Mucosa of descending colon (tissue), 3 donors: ENCODE measurements at regions not wholly inside any gene's neighbourhood (a gene's known extent, or its start where the extent isn't known, plus 50 kb on each side); places are given as distances from the start of the nearest gene placed in this dataset.

Experiments
- ATAC-seq: fragments of 200-7000 bp; cut with Tn5 transposase; one replicate; pipeline ENCODE4 v1.9.1; 2020; ENCODE audit warnings: mild to moderate bottlenecking, moderate library complexity
- DNase-seq, 3 donors: peaks; one replicate each; pipeline ENCODE4 v3.0.0-alpha.2; 2020
- H3K36me3 ChIP-seq: fragments of 200-600 bp; one replicate; pipeline ENCODE4 v1.8.0; 2021; ENCODE audit warnings: low read depth, mild to moderate bottlenecking
- H3K4me1 ChIP-seq: fragments of 200-600 bp; one replicate; pipeline ENCODE4 v1.8.0; 2021; ENCODE audit warnings: low read depth, mild to moderate bottlenecking
- H3K4me3 ChIP-seq: fragments of 200-600 bp; one replicate; pipeline ENCODE4 v1.8.0; 2021; ENCODE audit warnings: mild to moderate bottlenecking
- H3K9me3 ChIP-seq: fragments of 200-600 bp; one replicate; pipeline ENCODE4 v1.8.0; 2021; ENCODE audit warnings: mild to moderate bottlenecking
- intact Hi-C, 2 donors: fragments of 100-400 bp; cut with DNase I in 1 of 2; cut with micrococcal nuclease in 1 of 2; formaldehyde crosslinking; loops; one replicate each; pipeline versions ENCODE4 v1.11.0 to v1.11.1; 2022; cut with DNase I, micrococcal nuclease
- TF ChIP-seq, protein P1 (sequence below): fragments of 200-600 bp; IDR thresholded peaks from one replicate; pipeline ENCODE4 v1.8.0; 2022; ENCODE audit warnings: antibody characterized with exemption, mild to moderate bottlenecking
- donor health status: DM: no; HTN: no; CAD: no; lungs with moderate emphysema.
- donor health status: DM: no; HTN: no; CAD: no.
- donor health status: DM: no; HTN: yes; CAD: no.

DNA sequence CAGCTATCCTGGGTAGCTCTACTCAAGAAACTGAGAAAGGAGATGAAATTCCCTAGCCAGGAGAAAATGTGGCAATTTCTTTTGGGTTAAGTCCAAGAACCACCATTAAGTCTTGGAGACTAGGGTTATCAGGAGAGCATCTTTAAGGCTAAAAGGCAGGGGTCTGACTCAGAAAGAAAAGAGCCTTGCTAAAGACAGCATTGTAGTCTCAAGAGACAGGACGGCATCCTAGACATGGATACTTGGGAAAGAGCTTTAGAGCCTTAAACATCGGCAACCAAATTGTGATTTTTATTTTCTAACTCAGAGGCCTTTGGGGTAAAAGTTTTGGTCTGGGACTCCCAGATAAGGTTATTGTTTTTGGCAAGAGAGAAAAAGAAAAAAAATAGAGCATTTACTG lies 83.1 kb downstream of the FAS start:
- H3K36me3 ChIP-seq, result no peaks in the 10 kb centered on the region
- ATAC-seq, result no peak
- intact Hi-C loops, result no loop called here
- no peaks in the 10 kb centered on the region for H3K9me3 ChIP-seq
- H3K4me1 ChIP-seq, result no peaks in the 10 kb centered on the region
- no peak for DNase-seq
- TF ChIP-seq, protein P1, sequence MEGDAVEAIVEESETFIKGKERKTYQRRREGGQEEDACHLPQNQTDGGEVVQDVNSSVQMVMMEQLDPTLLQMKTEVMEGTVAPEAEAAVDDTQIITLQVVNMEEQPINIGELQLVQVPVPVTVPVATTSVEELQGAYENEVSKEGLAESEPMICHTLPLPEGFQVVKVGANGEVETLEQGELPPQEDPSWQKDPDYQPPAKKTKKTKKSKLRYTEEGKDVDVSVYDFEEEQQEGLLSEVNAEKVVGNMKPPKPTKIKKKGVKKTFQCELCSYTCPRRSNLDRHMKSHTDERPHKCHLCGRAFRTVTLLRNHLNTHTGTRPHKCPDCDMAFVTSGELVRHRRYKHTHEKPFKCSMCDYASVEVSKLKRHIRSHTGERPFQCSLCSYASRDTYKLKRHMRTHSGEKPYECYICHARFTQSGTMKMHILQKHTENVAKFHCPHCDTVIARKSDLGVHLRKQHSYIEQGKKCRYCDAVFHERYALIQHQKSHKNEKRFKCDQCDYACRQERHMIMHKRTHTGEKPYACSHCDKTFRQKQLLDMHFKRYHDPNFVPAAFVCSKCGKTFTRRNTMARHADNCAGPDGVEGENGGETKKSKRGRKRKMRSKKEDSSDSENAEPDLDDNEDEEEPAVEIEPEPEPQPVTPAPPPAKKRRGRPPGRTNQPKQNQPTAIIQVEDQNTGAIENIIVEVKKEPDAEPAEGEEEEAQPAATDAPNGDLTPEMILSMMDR, result no peak
- no peak overlapping the region for H3K4me3 ChIP-seq

DNA sequence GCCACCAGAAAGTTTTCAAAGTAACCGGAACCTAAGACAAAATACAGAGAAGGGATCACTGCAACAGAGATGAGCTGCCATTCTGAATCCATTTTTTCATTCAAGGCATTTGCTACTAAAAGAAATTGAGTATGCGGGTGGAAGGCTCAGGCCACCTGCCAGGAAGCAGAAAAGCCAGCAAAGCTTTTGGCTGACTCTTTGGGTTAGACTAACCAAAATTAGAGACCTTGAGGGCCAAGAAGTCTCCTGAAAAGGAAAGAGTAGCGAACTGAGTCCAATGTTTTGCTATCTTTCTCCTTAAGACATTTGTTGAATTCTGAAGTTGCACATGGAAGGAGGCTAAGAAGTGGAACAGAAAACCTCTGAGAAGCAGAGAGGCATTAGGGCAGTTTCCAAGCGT lies 79.0 kb downstream of the FAS start:
- DNase-seq (no peak), ATAC-seq (no peak)
- TF ChIP-seq, protein P1, result no peak
- Histone ChIP-seq H3K4me3 (no peak overlapping the region), H3K36me3 (no peaks in the 10 kb centered on the region), H3K4me1 (no peaks in the 10 kb centered on the region), H3K9me3 (no peaks in the 10 kb centered on the region)
- intact Hi-C loops, result no loop called here
